ENCODE measurements at regions not wholly inside any gene's neighbourhood (a gene's known extent, or its start where the extent isn't known, plus 50 kb on each side); places are given as distances from the start of the nearest gene placed in this dataset.

DNA sequence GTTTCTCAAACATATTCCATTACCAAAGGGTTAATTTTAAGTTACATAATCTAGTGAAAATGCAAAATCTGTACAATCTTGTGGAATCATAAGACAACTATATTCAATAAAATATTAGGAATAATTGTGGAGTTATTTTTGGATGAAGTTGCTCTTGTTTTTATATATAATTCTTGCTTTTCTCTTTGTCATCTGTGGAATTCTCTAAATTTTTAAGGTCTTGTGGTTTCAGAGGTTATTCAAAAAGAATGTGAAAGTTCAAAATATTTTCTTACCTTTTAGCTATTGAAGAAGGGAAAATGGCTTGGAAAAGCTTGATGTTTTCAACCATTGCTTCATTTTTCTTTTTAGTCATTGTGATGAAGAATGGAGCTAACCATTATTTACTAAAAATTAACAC, 552.1 kb downstream of the TFEC start (continued):
- TF ChIP-seq FOS (IDR thresholded peaks at IDR 0.05; ENCODE audit: borderline replicate concordance, extremely low read depth, insufficient read length), result no peak
- no peak for TF ChIP-seq KLF5 (IDR thresholded peaks at IDR 0.05; ENCODE audit: partially characterized antibody)
- TF ChIP-seq, protein P1, sequence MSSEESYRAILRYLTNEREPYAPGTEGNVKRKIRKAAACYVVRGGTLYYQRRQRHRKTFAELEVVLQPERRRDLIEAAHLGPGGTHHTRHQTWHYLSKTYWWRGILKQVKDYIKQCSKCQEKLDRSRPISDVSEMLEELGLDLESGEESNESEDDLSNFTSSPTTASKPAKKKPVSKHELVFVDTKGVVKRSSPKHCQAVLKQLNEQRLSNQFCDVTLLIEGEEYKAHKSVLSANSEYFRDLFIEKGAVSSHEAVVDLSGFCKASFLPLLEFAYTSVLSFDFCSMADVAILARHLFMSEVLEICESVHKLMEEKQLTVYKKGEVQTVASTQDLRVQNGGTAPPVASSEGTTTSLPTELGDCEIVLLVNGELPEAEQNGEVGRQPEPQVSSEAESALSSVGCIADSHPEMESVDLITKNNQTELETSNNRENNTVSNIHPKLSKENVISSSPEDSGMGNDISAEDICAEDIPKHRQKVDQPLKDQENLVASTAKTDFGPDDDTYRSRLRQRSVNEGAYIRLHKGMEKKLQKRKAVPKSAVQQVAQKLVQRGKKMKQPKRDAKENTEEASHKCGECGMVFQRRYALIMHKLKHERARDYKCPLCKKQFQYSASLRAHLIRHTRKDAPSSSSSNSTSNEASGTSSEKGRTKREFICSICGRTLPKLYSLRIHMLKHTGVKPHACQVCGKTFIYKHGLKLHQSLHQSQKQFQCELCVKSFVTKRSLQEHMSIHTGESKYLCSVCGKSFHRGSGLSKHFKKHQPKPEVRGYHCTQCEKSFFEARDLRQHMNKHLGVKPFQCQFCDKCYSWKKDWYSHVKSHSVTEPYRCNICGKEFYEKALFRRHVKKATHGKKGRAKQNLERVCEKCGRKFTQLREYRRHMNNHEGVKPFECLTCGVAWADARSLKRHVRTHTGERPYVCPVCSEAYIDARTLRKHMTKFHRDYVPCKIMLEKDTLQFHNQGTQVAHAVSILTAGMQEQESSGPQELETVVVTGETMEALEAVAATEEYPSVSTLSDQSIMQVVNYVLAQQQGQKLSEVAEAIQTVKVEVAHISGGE (CRISPR knock-in tag; IDR thresholded peaks at IDR 0.05), result no peak
- TF ChIP-seq, protein P2, sequence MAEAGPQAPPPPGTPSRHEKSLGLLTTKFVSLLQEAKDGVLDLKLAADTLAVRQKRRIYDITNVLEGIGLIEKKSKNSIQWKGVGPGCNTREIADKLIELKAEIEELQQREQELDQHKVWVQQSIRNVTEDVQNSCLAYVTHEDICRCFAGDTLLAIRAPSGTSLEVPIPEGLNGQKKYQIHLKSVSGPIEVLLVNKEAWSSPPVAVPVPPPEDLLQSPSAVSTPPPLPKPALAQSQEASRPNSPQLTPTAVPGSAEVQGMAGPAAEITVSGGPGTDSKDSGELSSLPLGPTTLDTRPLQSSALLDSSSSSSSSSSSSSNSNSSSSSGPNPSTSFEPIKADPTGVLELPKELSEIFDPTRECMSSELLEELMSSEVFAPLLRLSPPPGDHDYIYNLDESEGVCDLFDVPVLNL (IDR thresholded peaks at IDR 0.05; ENCODE audit: low read depth, low read length), result no peak
- TF ChIP-seq SUZ12 (IDR thresholded peaks at IDR 0.05; ENCODE audit: unreplicated experiment), result no peak

DNA sequence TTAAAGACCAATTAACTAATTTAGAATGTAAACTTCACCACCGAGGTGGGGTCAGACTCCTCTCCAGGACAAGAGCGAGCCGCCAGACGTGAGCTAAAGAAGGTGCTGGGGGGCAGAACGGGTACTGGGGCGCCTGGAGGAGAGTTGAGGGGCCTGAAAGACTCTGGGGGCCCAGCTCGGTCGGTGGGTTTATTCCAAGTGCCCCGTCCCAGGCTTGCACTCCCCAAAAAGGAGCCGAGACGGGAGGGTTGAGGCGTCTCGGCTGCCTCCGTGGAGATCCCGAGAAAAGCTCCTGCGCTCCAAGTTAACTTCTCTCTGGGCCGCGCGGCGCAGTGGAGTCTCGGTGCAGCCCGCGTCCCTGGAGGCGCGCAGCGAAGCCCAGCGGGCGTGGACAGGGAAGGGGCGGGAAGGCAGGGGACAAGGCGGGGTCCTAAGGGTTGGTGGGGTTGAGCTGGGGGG, 553.3 kb downstream of the TFEC start:
- no peaks in the 10 kb centered on the region for H3K79me2 ChIP-seq (ENCODE audit: control insufficient read depth, insufficient read depth, low read length)
- RAD21 ChIA-PET (ENCODE audit: unreplicated experiment), result interaction anchor here (0.7 to 1.2 kb wide), 2 partner anchors 125 to 1051 kb away, joined by 3 read pairs; no protein-coding TSS in a partner anchor
- DNase-seq (ENCODE audit: low read depth, low spot score) (no peak), ATAC-seq (peak; percentile 41; the same call in 2 of the 3 replicates), FAIRE-seq (no peak)
- intact Hi-C loops (cut with micrococcal nuclease; ENCODE audit: unreplicated experiment) (no loop called here), in situ Hi-C loops (cut with MboI) (no loop called here)
- H3K27me3 ChIP-seq (replicated peaks in 1 of 2; ENCODE audit: control insufficient read depth in 2 of 2, insufficient read depth in 2 of 2, low read length in 1 of 2), result peaks cover 0 to 2% of the 10 kb centered on the region in 2 experiments; a peak in 2 of 4 replicates
- H3K4me2 ChIP-seq (ENCODE audit: control insufficient read depth, insufficient read depth), result no peak overlapping the region
- no peaks in the 10 kb centered on the region for H3K36me3 ChIP-seq (ENCODE audit: control insufficient read depth in 2 of 2, insufficient read depth in 2 of 2, low read length in 1 of 2)
- H3K4me1 ChIP-seq (ENCODE audit: control insufficient read depth, insufficient read depth, low read length), result no peaks in the 10 kb centered on the region
- no peaks in the 10 kb centered on the region for H3K9me3 ChIP-seq (replicated peaks; ENCODE audit: control insufficient read depth, insufficient read depth, low read length)
- H2AFZ ChIP-seq (ENCODE audit: control insufficient read depth, low read depth, low read length), result no peak overlapping the region
- CTCF ChIA-PET, result interaction anchor here (1.1 kb wide), 1 partner anchor 614 kb away, joined by 3 read pairs; no protein-coding TSS in a partner anchor
- no peaks in the 10 kb centered on the region for H4K20me1 ChIP-seq (ENCODE audit: control insufficient read depth, insufficient read depth)
- H3K9ac ChIP-seq (ENCODE audit: control insufficient read depth, insufficient read depth, low read length), result no peak overlapping the region
- POLR2A ChIA-PET, result no interaction called here
- H3K4me3 ChIP-seq, result no peak overlapping the region
- SMC1A ChIA-PET (ENCODE audit: uncharacterized antibody, unreplicated experiment), result interaction anchor here (1.2 kb wide), 1 partner anchor 613 kb away, joined by 5 read pairs; no protein-coding TSS in a partner anchor
- WGBS (ENCODE audit: insufficient coverage, insufficient replicate concordance, low lambda C conversion rate, missing lambda C conversion rate), result 20% methylated on average over 28 of the region's 30 CpGs
- BruUV-seq (replicated peaks), result no TSS peak
- no peak overlapping the region for H3K27ac ChIP-seq (ENCODE audit: control insufficient read depth, insufficient read depth)
- no peak for TF ChIP-seq PAX5 (IDR thresholded peaks at IDR 0.05; ENCODE audit: borderline replicate concordance, low read depth, low read length)
- no peak for TF ChIP-seq POLR2AphosphoS2 (IDR thresholded peaks at IDR 0.05; ENCODE audit: low read depth, low read length)
- TF ChIP-seq, protein P1 (CRISPR knock-in tag; IDR thresholded peaks at IDR 0.05), result no peak
- no peak for TF ChIP-seq SMC3 (IDR thresholded peaks at IDR 0.05; ENCODE audit: borderline replicate concordance, low read length)
- TF ChIP-seq, protein P3, sequence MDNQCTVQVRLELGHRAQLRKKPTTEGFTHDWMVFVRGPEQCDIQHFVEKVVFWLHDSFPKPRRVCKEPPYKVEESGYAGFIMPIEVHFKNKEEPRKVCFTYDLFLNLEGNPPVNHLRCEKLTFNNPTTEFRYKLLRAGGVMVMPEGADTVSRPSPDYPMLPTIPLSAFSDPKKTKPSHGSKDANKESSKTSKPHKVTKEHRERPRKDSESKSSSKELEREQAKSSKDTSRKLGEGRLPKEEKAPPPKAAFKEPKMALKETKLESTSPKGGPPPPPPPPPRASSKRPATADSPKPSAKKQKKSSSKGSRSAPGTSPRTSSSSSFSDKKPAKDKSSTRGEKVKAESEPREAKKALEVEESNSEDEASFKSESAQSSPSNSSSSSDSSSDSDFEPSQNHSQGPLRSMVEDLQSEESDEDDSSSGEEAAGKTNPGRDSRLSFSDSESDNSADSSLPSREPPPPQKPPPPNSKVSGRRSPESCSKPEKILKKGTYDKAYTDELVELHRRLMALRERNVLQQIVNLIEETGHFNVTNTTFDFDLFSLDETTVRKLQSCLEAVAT (IDR thresholded peaks at IDR 0.05), result no peak
